DOHH2 (cell line): ENCODE measurements at regions not wholly inside any gene's neighbourhood (a gene's known extent, or its start where the extent isn't known, plus 50 kb on each side); places are given as distances from the start of the nearest gene placed in this dataset.

Experiments used
- CTCF ChIP-seq: fragments of 200-600 bp; sonication (generic); IDR thresholded peaks from one replicate; pipeline ENCODE4 v1.5.1; 2014; ENCODE audit warnings: antibody characterized with exemption, mild to moderate bottlenecking, low read depth, low read length; ENCODE audit not compliant: poor library complexity, severe bottlenecking
- EZH2phosphoT487 ChIP-seq: fragments of 200-600 bp; sonication (generic); IDR thresholded peaks from 2 replicates; pipeline ENCODE4 v1.6.1; 2017; ENCODE audit warnings: borderline replicate concordance, mild to moderate bottlenecking, antibody characterized with exemption, low read length, moderate library complexity, mixed read lengths

- TF ChIP-seq CTCF (no peak), EZH2phosphoT487 (no peak)
Measured at GRCh38 chr3:168338161-168338560, 242.4 kb upstream of the GOLIM4 start.
